Progenitor cell of endocrine pancreas (in vitro differentiated cells): ENCODE measurements at regions not wholly inside any gene's neighbourhood (a gene's known extent, or its start where the extent isn't known, plus 50 kb on each side); places are given as distances from the start of the nearest gene placed in this dataset.

Source experiments
- DNase-seq: peaks from one replicate; pipeline ENCODE4 v3.0.0; 2021; ENCODE audit warnings: low spot score; ENCODE audit not compliant: unreplicated experiment
- H3K27ac Mint-ChIP-seq: 2 replicates; pipeline ENCODE4 v1.8.0; 2021; ENCODE audit warnings: mild to moderate bottlenecking, moderate library complexity, mixed read lengths
- H3K27me3 Mint-ChIP-seq: 2 replicates; pipeline ENCODE4 v1.8.0; 2021; ENCODE audit warnings: mixed read lengths
- H3K36me3 Mint-ChIP-seq: 2 replicates; pipeline ENCODE4 v1.8.0; 2022; ENCODE audit warnings: mixed read lengths; ENCODE audit not compliant: insufficient read depth
- H3K4me1 Mint-ChIP-seq: 2 replicates; pipeline ENCODE4 v1.8.0; 2021; ENCODE audit warnings: low read depth, mixed read lengths
- H3K4me3 Mint-ChIP-seq: 2 replicates; pipeline ENCODE4 v1.8.0; 2021; ENCODE audit warnings: low read depth, mild to moderate bottlenecking, moderate library complexity, mixed read lengths
- H3K9me3 Mint-ChIP-seq: 2 replicates; pipeline ENCODE4 v1.8.0; 2021; ENCODE audit warnings: low read depth, mixed read lengths
- CTCF ChIP-seq: fragments of 200-600 bp; sonication (generic); IDR thresholded peaks from one replicate; pipeline ENCODE4 v1.5.0; 2021; ENCODE audit warnings: antibody characterized with exemption, mild to moderate bottlenecking; ENCODE audit not compliant: unreplicated experiment

GRCh38 chr1:87795615-87796337 lies 467.1 kb downstream of the LMO4 start:
- H3K4me1 Mint-ChIP-seq, result peaks cover 41% of the 10 kb centered on the region
- peak overlapping the region; percentile 72 for H3K27ac Mint-ChIP-seq
- H3K9me3 Mint-ChIP-seq, result peaks cover 2% of the 10 kb centered on the region
- H3K4me3 Mint-ChIP-seq, result peak overlapping the region; percentile 54
- TF ChIP-seq CTCF, result no peak
- no peaks in the 10 kb centered on the region for H3K36me3 Mint-ChIP-seq
- no peaks in the 10 kb centered on the region for H3K27me3 Mint-ChIP-seq
- DNase-seq, result no peak

GRCh38 chr1:87796471-87796901 lies 467.8 kb downstream of the LMO4 start:
- no peak for DNase-seq
- no peaks in the 10 kb centered on the region for H3K27me3 Mint-ChIP-seq
- no peak for TF ChIP-seq CTCF
- H3K9me3 Mint-ChIP-seq, result peaks cover 3% of the 10 kb centered on the region
- no peaks in the 10 kb centered on the region for H3K36me3 Mint-ChIP-seq
- H3K4me3 Mint-ChIP-seq, result peak overlapping the region; percentile 15
- H3K27ac Mint-ChIP-seq, result peak overlapping the region; percentile 72
- H3K4me1 Mint-ChIP-seq, result peaks cover 41% of the 10 kb centered on the region

- Mint-ChIP-seq H3K27ac (no peak overlapping the region), H3K27me3 (no peaks in the 10 kb centered on the region)
Observed at GRCh38 chr1:87799451-87799850, 470.8 kb downstream of the LMO4 start.

GRCh38 chr1:87800006-87800405 lies 471.3 kb downstream of the LMO4 start:
- H3K36me3 Mint-ChIP-seq, result no peaks in the 10 kb centered on the region
- peaks cover 41% of the 10 kb centered on the region for H3K4me1 Mint-ChIP-seq
- H3K4me3 Mint-ChIP-seq, result no peak overlapping the region
- no peak for TF ChIP-seq CTCF
- no peaks in the 10 kb centered on the region for H3K27me3 Mint-ChIP-seq
- H3K27ac Mint-ChIP-seq, result no peak overlapping the region
- H3K9me3 Mint-ChIP-seq, result peaks cover 3% of the 10 kb centered on the region
- DNase-seq, result no peak

More at GRCh38 chr1:87799451-87799850, 470.8 kb downstream of the LMO4 start:
- no peak for DNase-seq
- H3K9me3 Mint-ChIP-seq, result peaks cover 3% of the 10 kb centered on the region
- TF ChIP-seq CTCF, result no peak
- no peak overlapping the region for H3K4me3 Mint-ChIP-seq
- peaks cover 39% of the 10 kb centered on the region for H3K4me1 Mint-ChIP-seq
- H3K36me3 Mint-ChIP-seq, result no peaks in the 10 kb centered on the region

GRCh38 chr1:87803375-87803774 lies 474.7 kb downstream of the LMO4 start:
- no peak overlapping the region for H3K4me3 Mint-ChIP-seq
- no peak for TF ChIP-seq CTCF
- DNase-seq, result no peak
- H3K4me1 Mint-ChIP-seq, result peaks cover 34% of the 10 kb centered on the region
- no peaks in the 10 kb centered on the region for H3K36me3 Mint-ChIP-seq
- H3K27ac Mint-ChIP-seq, result no peak overlapping the region
- no peaks in the 10 kb centered on the region for H3K27me3 Mint-ChIP-seq
- peaks cover 3% of the 10 kb centered on the region for H3K9me3 Mint-ChIP-seq
